ENCODE measurements at regions not wholly inside any gene's neighbourhood (a gene's known extent, or its start where the extent isn't known, plus 50 kb on each side); places are given as distances from the start of the nearest gene placed in this dataset.

- no peak overlapping the region for H3K4me3 ChIP-seq
- no peaks in the 10 kb centered on the region for H4K20me1 ChIP-seq
- H3K27ac ChIP-seq, result no peak overlapping the region
- peaks cover 0 to 6% (median 0%) of the 10 kb centered on the region in 11 experiments; a peak in 1 of 22 replicates for H3K36me3 ChIP-seq
- H3K4me1 ChIP-seq, result peaks cover 0 to 29% (median 6%) of the 10 kb centered on the region in 10 experiments; a peak in 10 of 20 replicates
- TF ChIP-seq Cebpa-rat (IDR thresholded peaks at IDR 0.05), result no peak
- H3K9ac ChIP-seq, result no peak overlapping the region
- H3K4me2 ChIP-seq, result peak overlapping the region in 4 of 11 experiments; percentile 21 to 61 (median 49); a peak in 6 of 22 replicates
- no peaks in the 10 kb centered on the region for H3K27me3 ChIP-seq
- peaks cover 0 to 7% (median 0%) of the 10 kb centered on the region in 11 experiments; a peak in 3 of 22 replicates for H3K9me3 ChIP-seq (replicated peaks in 1 of 11)
Observed at GRCh38 chr14:85947461-85948139, 417.7 kb downstream of the FLRT2 start.

DNA sequence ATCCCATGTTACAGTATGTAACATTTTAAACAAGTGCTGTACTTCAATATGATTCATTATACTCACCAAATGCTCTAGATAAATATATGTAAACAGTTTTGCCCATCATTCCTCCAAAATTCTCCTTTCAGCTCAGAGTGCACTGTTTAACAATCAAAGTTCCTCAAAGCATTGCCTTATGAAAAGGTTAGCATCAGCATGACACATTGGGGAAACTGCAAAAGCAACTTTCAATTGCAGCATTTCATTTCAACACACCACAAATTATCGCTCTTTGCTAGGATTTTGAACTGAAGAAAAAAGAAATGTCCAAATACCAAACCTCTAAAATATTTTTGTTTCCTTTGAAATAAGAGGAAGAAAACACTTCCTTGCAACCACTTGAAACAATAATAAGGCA, 413.2 kb downstream of the FLRT2 start:
- H3K9ac ChIP-seq, result no peak overlapping the region
- H3K27me3 ChIP-seq, result no peaks in the 10 kb centered on the region
- no peak for TF ChIP-seq Cebpa-rat (IDR thresholded peaks at IDR 0.05)
- H3K4me3 ChIP-seq, result no peak overlapping the region
- H3K4me1 ChIP-seq, result peaks cover 0 to 23% (median 3%) of the 10 kb centered on the region in 10 experiments; a peak in 10 of 20 replicates
- H3K36me3 ChIP-seq, result peaks cover 0 to 6% (median 0%) of the 10 kb centered on the region in 11 experiments; a peak in 1 of 22 replicates
- no peak overlapping the region for H3K4me2 ChIP-seq
- H4K20me1 ChIP-seq, result no peaks in the 10 kb centered on the region
- H3K27ac ChIP-seq, result no peak overlapping the region
- peaks cover 7 to 18% (median 11%) of the 10 kb centered on the region in 11 experiments; a peak in 21 of 22 replicates for H3K9me3 ChIP-seq (replicated peaks in 1 of 11)

DNA sequence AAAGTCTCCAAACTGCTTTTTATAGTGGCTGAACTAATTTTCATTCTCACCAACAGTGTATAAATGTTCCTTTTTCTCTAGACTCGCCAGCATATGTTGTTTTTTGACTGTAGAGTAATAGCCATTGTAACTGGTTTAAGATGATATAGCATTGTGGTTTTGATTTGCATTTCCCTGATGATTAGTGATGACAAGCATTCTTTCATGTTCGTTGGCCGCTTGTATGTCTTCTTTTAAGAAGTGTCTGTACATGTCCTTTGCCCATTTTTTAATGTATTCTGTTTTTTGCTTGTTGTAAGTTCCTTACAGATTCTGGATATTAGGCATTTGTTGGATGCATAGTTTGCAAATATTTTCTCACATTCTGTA, 404.9 kb downstream of the FLRT2 start:
- Histone ChIP-seq H3K27me3 (no peaks in the 10 kb centered on the region), H3K4me2 (peak overlapping the region; percentile 71 to 94 (median 78)), H3K9ac (peak overlapping the region; percentile 63 to 82 (median 76)), H3K4me1 (peaks cover 9 to 14% (median 13%) of the 10 kb centered on the region in 10 experiments), H3K9me3 (replicated peaks in 1 of 11) (peaks cover 17 to 26% (median 21%) of the 10 kb centered on the region in 11 experiments), H3K36me3 (no peaks in the 10 kb centered on the region), H3K4me3 (peak overlapping the region; percentile 56 to 76 (median 68)), H3K27ac (peak overlapping the region; percentile 46 to 87 (median 77); a peak in 21 of 22 replicates), H4K20me1 (no peaks in the 10 kb centered on the region)
- TF ChIP-seq Cebpa-rat (IDR thresholded peaks at IDR 0.05), result no peak

- Histone ChIP-seq H3K27ac (peak overlapping the region; percentile 46 to 87 (median 77); a peak in 21 of 22 replicates), H3K4me1 (peaks cover 9 to 14% (median 13%) of the 10 kb centered on the region in 10 experiments), H3K9me3 (replicated peaks in 1 of 11) (peaks cover 17 to 25% (median 21%) of the 10 kb centered on the region in 11 experiments), H3K9ac (peak overlapping the region; percentile 63 to 82 (median 76)), H4K20me1 (no peaks in the 10 kb centered on the region), H3K36me3 (no peaks in the 10 kb centered on the region), H3K4me3 (peak overlapping the region; percentile 56 to 76 (median 68)), H3K4me2 (peak overlapping the region; percentile 71 to 94 (median 78)), H3K27me3 (no peaks in the 10 kb centered on the region)
- TF ChIP-seq Cebpa-rat (IDR thresholded peaks at IDR 0.05), result no peak
Observed at GRCh38 chr14:85934123-85934885, 404.4 kb downstream of the FLRT2 start.

GRCh38 chr14:85921241-85921640, 391.3 kb downstream of the FLRT2 start:
- Histone ChIP-seq H3K4me3 (no peak overlapping the region), H3K27ac (no peak overlapping the region), H3K36me3 (no peaks in the 10 kb centered on the region), H3K9me3 (replicated peaks in 1 of 11) (peaks cover 0 to 3% (median 0%) of the 10 kb centered on the region in 11 experiments; a peak in 1 of 22 replicates), H3K4me2 (no peak overlapping the region), H3K9ac (no peak overlapping the region), H3K27me3 (no peaks in the 10 kb centered on the region), H4K20me1 (no peaks in the 10 kb centered on the region), H3K4me1 (no peaks in the 10 kb centered on the region)
- TF ChIP-seq Cebpa-rat (IDR thresholded peaks at IDR 0.05), result no peak

- no peaks in the 10 kb centered on the region for H4K20me1 ChIP-seq
- H3K27me3 ChIP-seq, result no peaks in the 10 kb centered on the region
- no peak overlapping the region for H3K27ac ChIP-seq
- H3K36me3 ChIP-seq, result no peaks in the 10 kb centered on the region
- H3K9me3 ChIP-seq (replicated peaks in 1 of 11), result peaks cover 0 to 13% (median 5%) of the 10 kb centered on the region in 11 experiments; a peak in 6 of 22 replicates
- H3K4me2 ChIP-seq, result no peak overlapping the region
- TF ChIP-seq Cebpa-rat (IDR thresholded peaks at IDR 0.05), result no peak
- no peaks in the 10 kb centered on the region for H3K4me1 ChIP-seq
- H3K4me3 ChIP-seq, result no peak overlapping the region
- no peak overlapping the region for H3K9ac ChIP-seq
Observed at GRCh38 chr14:85917716-85918115, 387.8 kb downstream of the FLRT2 start.

- no peaks in the 10 kb centered on the region for H3K27me3 ChIP-seq
- H3K9ac ChIP-seq, result no peak overlapping the region
- no peak overlapping the region for H3K4me3 ChIP-seq
- H3K36me3 ChIP-seq, result no peaks in the 10 kb centered on the region
- no peaks in the 10 kb centered on the region for H3K4me1 ChIP-seq
- TF ChIP-seq Cebpa-rat (IDR thresholded peaks at IDR 0.05), result no peak
- no peak overlapping the region for H3K27ac ChIP-seq
- peaks cover 0 to 13% (median 5%) of the 10 kb centered on the region in 11 experiments; a peak in 8 of 22 replicates for H3K9me3 ChIP-seq (replicated peaks in 1 of 11)
- H3K4me2 ChIP-seq, result no peak overlapping the region
- H4K20me1 ChIP-seq, result no peaks in the 10 kb centered on the region
Observed at GRCh38 chr14:85915711-85916110, 385.8 kb downstream of the FLRT2 start.

- no peak overlapping the region for H3K27ac ChIP-seq
- H3K9ac ChIP-seq, result no peak overlapping the region
- H3K4me2 ChIP-seq, result no peak overlapping the region
- H4K20me1 ChIP-seq, result no peaks in the 10 kb centered on the region
- peaks cover 0 to 9% (median 0%) of the 10 kb centered on the region in 10 experiments; a peak in 2 of 20 replicates for H3K4me1 ChIP-seq
- no peaks in the 10 kb centered on the region for H3K27me3 ChIP-seq
- TF ChIP-seq Cebpa-rat (IDR thresholded peaks at IDR 0.05), result no peak
- no peak overlapping the region for H3K4me3 ChIP-seq
- H3K36me3 ChIP-seq, result no peaks in the 10 kb centered on the region
- H3K9me3 ChIP-seq (replicated peaks in 1 of 11), result peaks cover 0 to 13% (median 6%) of the 10 kb centered on the region in 11 experiments; a peak in 10 of 22 replicates
Observed at GRCh38 chr14:85912141-85912540, 382.2 kb downstream of the FLRT2 start.

- Histone ChIP-seq H3K4me1 (peaks cover 0 to 9% (median 0%) of the 10 kb centered on the region in 10 experiments; a peak in 2 of 20 replicates), H3K9me3 (replicated peaks in 1 of 11) (peaks cover 0 to 13% (median 6%) of the 10 kb centered on the region in 11 experiments; a peak in 10 of 22 replicates), H3K27me3 (no peaks in the 10 kb centered on the region), H4K20me1 (no peaks in the 10 kb centered on the region), H3K36me3 (no peaks in the 10 kb centered on the region), H3K9ac (no peak overlapping the region), H3K4me2 (no peak overlapping the region), H3K4me3 (no peak overlapping the region), H3K27ac (no peak overlapping the region)
- TF ChIP-seq Cebpa-rat (IDR thresholded peaks at IDR 0.05), result no peak
Observed at GRCh38 chr14:85911044-85911443, 381.1 kb downstream of the FLRT2 start.
